T-cell (primary cell): ENCODE measurements at regions not wholly inside any gene's neighbourhood (a gene's known extent, or its start where the extent isn't known, plus 50 kb on each side); places are given as distances from the start of the nearest gene placed in this dataset.
"Not testable (repeated sequence)": the region's sequence is repeated elsewhere in the genome, so short reads cannot be mapped to it uniquely, and the experiment has no call there.

ENCODE experiments used
- ATAC-seq, 4 experiments: fragments of 200-7000 bp in 3 of 4; fragments of 150-1000 bp in 1 of 4; cut with Tn5 transposase; replicated peaks in 1 of 4; 1 replicate in 3 of 4; 2 replicates in 1 of 4; pipeline ENCODE4 v1.10.0; 2021; ENCODE audit warnings: moderate library complexity in 3 of 4, mild to moderate bottlenecking in 2 of 4, moderate number of reproducible peaks in 1 of 4
- CTCF ChIA-PET, 2 donors: fragments of 300-600 bp; sonication (Branson Sonifier 250); formaldehyde crosslinking; loops; one replicate each; lab custom pipeline; 2022; ENCODE audit warnings: antibody characterized with exemption in 2 of 2; lab: Charles Lee
- POLR2A ChIA-PET, 2 donors: fragments of 300-600 bp; sonication (Branson Sonifier 250); formaldehyde crosslinking; loops; one replicate each; lab custom pipeline; 2022; ENCODE audit warnings: antibody characterized with exemption in 2 of 2; lab: Charles Lee
- DNase-seq, 35 experiments: peaks; one replicate each; pipeline versions ENCODE4 v3.0.0 to v3.0.0-alpha.2; 2013 to 2023
- H3K27ac ChIP-seq: one replicate; pipeline ENCODE4 v1.5.1; 2013; ENCODE audit warnings: low read length
- H3K27me3 ChIP-seq, 2 experiments: replicated peaks in 1 of 2; 1 replicate in 1 of 2; 2 replicates in 1 of 2; pipeline versions ENCODE4 v1.6.1 to v1.7.0; 2013; ENCODE audit warnings: low read length in 1 of 2, mixed read lengths in 1 of 2; ENCODE audit not compliant: control insufficient read depth in 2 of 2, insufficient read depth in 2 of 2; ENCODE audit errors: extremely low read depth in 1 of 2
- H3K36me3 ChIP-seq, 2 donors: 1 replicate in 1 of 2; 2 replicates in 1 of 2; pipeline versions ENCODE4 v1.6.1 to v1.7.0; 2013; ENCODE audit warnings: low read length in 1 of 2; ENCODE audit not compliant: control insufficient read depth in 2 of 2, insufficient read depth in 1 of 2; ENCODE audit errors: extremely low read depth in 1 of 2
- H3K4me1 ChIP-seq, 2 experiments: 1 replicate in 1 of 2; 2 replicates in 1 of 2; pipeline versions ENCODE4 v1.6.1 to v1.7.0; 2013; ENCODE audit warnings: low read length in 2 of 2, mixed read lengths in 1 of 2; ENCODE audit not compliant: insufficient read depth in 2 of 2, control insufficient read depth in 1 of 2; ENCODE audit errors: extremely low read depth in 1 of 2
- H3K4me3 ChIP-seq, 2 donors: 1 replicate in 1 of 2; 2 replicates in 1 of 2; pipeline versions ENCODE4 v1.5.1 to v1.7.0; 2013; ENCODE audit warnings: mild to moderate bottlenecking in 2 of 2, low read length in 1 of 2, moderate library complexity in 1 of 2; ENCODE audit not compliant: control insufficient read depth in 1 of 2; ENCODE audit errors: extremely low read depth in 1 of 2
- H3K9me3 ChIP-seq: 2 replicates; pipeline ENCODE4 v1.7.0; 2013
- H3K27ac Mint-ChIP-seq, 2 donors: one replicate each; pipeline ENCODE4 v1.8.0; 2020 to 2021; ENCODE audit warnings: mild to moderate bottlenecking in 2 of 2, mixed read lengths in 2 of 2
- H3K27me3 Mint-ChIP-seq, 2 donors: one replicate each; pipeline ENCODE4 v1.8.0; 2021 to 2022; ENCODE audit warnings: mixed read lengths in 2 of 2
- H3K36me3 Mint-ChIP-seq: one replicate; pipeline ENCODE4 v1.8.0; 2021; ENCODE audit warnings: mixed read lengths
- H3K4me1 Mint-ChIP-seq, 3 donors: one replicate each; pipeline ENCODE4 v1.8.0; 2020 to 2022; ENCODE audit warnings: mixed read lengths in 3 of 3, mild to moderate bottlenecking in 1 of 3
- H3K4me3 Mint-ChIP-seq, 3 donors: one replicate each; pipeline ENCODE4 v1.8.0; 2020 to 2022; ENCODE audit warnings: mild to moderate bottlenecking in 3 of 3, mixed read lengths in 3 of 3, moderate library complexity in 3 of 3
- H3K9me3 Mint-ChIP-seq, 3 donors: one replicate each; pipeline ENCODE4 v1.8.0; 2020 to 2022; ENCODE audit warnings: mixed read lengths in 3 of 3
- WGBS: methylation state at CpG from one replicate; pipeline ENCODE4 v1.1.5; 2013; ENCODE audit warnings: missing lambda C conversion rate; ENCODE audit not compliant: insufficient coverage; 5-methylcytosine and 5-hydroxymethylcytosine counted together

- H3K4me1 Mint-ChIP-seq: peaks cover 0 to 5% (median 5%) of the 10 kb centered on the region in 3 donors
- peaks cover 0 to 4% (median 3%) of the 10 kb centered on the region in 3 donors for H3K9me3 Mint-ChIP-seq
- H3K27ac Mint-ChIP-seq: no peak overlapping the region
- Histone ChIP-seq H3K27me3 (peaks cover 0 to 2% of the 10 kb centered on the region in 2 experiments), H3K4me1 (no peaks in the 10 kb centered on the region), H3K27ac (no peak overlapping the region), H3K4me3 (no peak overlapping the region), H3K36me3 (no peaks in the 10 kb centered on the region), H3K9me3 (no peaks in the 10 kb centered on the region)
- ATAC-seq: no peak
- ChIA-PET POLR2A (no interaction called here), CTCF (interaction anchor here in 1 of 2 donors (0.6 kb wide), 1 partner anchor 19 kb away, joined by 3 read pairs; no protein-coding TSS in a partner anchor)
- no peak overlapping the region for H3K4me3 Mint-ChIP-seq
- H3K36me3 Mint-ChIP-seq: peaks cover 4% of the 10 kb centered on the region
- no peak for DNase-seq
- no CpG with 5 or more reads among the region's 3 CpGs for WGBS
- peaks cover 0 to 44% of the 10 kb centered on the region in 2 donors for H3K27me3 Mint-ChIP-seq
Measured at GRCh38 chrX:13955975-13956374, 73.7 kb downstream of the GEMIN8 start.

- no peaks in the 10 kb centered on the region for H3K4me1 ChIP-seq
- no CpG with 5 or more reads among the region's 6 CpGs for WGBS
- H3K36me3 ChIP-seq: no peaks in the 10 kb centered on the region
- H3K27me3 ChIP-seq: peaks cover 0 to 2% of the 10 kb centered on the region in 2 experiments
- peaks cover 0 to 49% of the 10 kb centered on the region in 2 donors for H3K27me3 Mint-ChIP-seq
- H3K9me3 Mint-ChIP-seq: peaks cover 0 to 4% (median 3%) of the 10 kb centered on the region in 3 donors
- H3K4me1 Mint-ChIP-seq: peaks cover 0 to 5% (median 5%) of the 10 kb centered on the region in 3 donors
- H3K9me3 ChIP-seq: no peaks in the 10 kb centered on the region
- H3K4me3 Mint-ChIP-seq: no peak overlapping the region
- POLR2A ChIA-PET: no interaction called here
- no peak overlapping the region for H3K27ac ChIP-seq
- no peak for ATAC-seq
- no peak overlapping the region for H3K27ac Mint-ChIP-seq
- H3K36me3 Mint-ChIP-seq: peaks cover 4% of the 10 kb centered on the region
- CTCF ChIA-PET: no interaction called here
- no peak overlapping the region for H3K4me3 ChIP-seq
- DNase-seq: no peak
Measured at GRCh38 chrX:13955095-13955647, 74.5 kb downstream of the GEMIN8 start.

- H3K27me3 ChIP-seq: peaks cover 0 to 2% of the 10 kb centered on the region in 2 experiments
- Mint-ChIP-seq H3K4me1 (no peaks in the 10 kb centered on the region), H3K27ac (no peak overlapping the region), H3K27me3 (peaks cover 0 to 40% of the 10 kb centered on the region in 2 donors), H3K9me3 (peaks cover 0 to 3% (median 0%) of the 10 kb centered on the region in 3 donors), H3K4me3 (no peak overlapping the region), H3K36me3 (no peaks in the 10 kb centered on the region)
- ChIA-PET CTCF (no interaction called here), POLR2A (no interaction called here)
- 83% methylated on average over 1 of the region's 5 CpGs for WGBS
- H3K4me1 ChIP-seq: no peaks in the 10 kb centered on the region
- H3K36me3 ChIP-seq: no peaks in the 10 kb centered on the region
- DNase-seq (no peak), ATAC-seq (no peak)
- no peaks in the 10 kb centered on the region for H3K9me3 ChIP-seq
- H3K4me3 ChIP-seq: no peak overlapping the region
- no peak overlapping the region for H3K27ac ChIP-seq
Measured at GRCh38 chrX:13952581-13952980, 77.1 kb downstream of the GEMIN8 start.

- CTCF ChIA-PET, H3K4me3 Mint-ChIP-seq, H3K4me1 Mint-ChIP-seq, ATAC-seq, H3K4me1 ChIP-seq, H3K9me3 ChIP-seq, H3K4me3 ChIP-seq, H3K36me3 Mint-ChIP-seq, H3K27me3 ChIP-seq, H3K9me3 Mint-ChIP-seq, H3K27ac ChIP-seq, DNase-seq, H3K27ac Mint-ChIP-seq, POLR2A ChIA-PET, H3K36me3 ChIP-seq: not testable (repeated sequence)
- H3K27me3 Mint-ChIP-seq: peaks cover 4 to 28% of the 10 kb centered on the region in 2 donors
- 100% methylated on average over 1 of the region's 6 CpGs for WGBS
Measured at GRCh38 chrX:13946223-13946622, 83.5 kb downstream of the GEMIN8 start.

- CTCF ChIA-PET: interaction anchor here in 1 of 2 donors (0.6 kb wide), 1 partner anchor 1154 kb away, joined by 3 read pairs; the partner anchor contains the start of gene PRPS2
- WGBS: no CpG with 5 or more reads among the region's 3 CpGs
- H3K9me3 ChIP-seq, ATAC-seq, H3K9me3 Mint-ChIP-seq, H3K4me3 Mint-ChIP-seq, H3K4me1 Mint-ChIP-seq, H3K36me3 Mint-ChIP-seq, H3K27ac ChIP-seq, H3K27ac Mint-ChIP-seq, H3K27me3 ChIP-seq, DNase-seq, H3K4me1 ChIP-seq, H3K36me3 ChIP-seq, H3K4me3 ChIP-seq, POLR2A ChIA-PET: not testable (repeated sequence)
- H3K27me3 Mint-ChIP-seq: peaks cover 4 to 32% of the 10 kb centered on the region in 2 donors
Measured at GRCh38 chrX:13945787-13946186, 83.9 kb downstream of the GEMIN8 start.

- no peak overlapping the region for H3K4me3 ChIP-seq
- no peak overlapping the region for H3K27ac ChIP-seq
- WGBS: no CpG with 5 or more reads among the region's 2 CpGs
- no peaks in the 10 kb centered on the region for H3K36me3 ChIP-seq
- Mint-ChIP-seq H3K27ac (no peak overlapping the region), H3K9me3 (no peaks in the 10 kb centered on the region), H3K4me1 (peaks cover 0 to 7% (median 5%) of the 10 kb centered on the region in 3 donors), H3K4me3 (no peak overlapping the region), H3K27me3 (peaks cover 16 to 57% of the 10 kb centered on the region in 2 donors), H3K36me3 (no peaks in the 10 kb centered on the region)
- ChIA-PET POLR2A (interaction anchor here (0.6 to 0.7 kb wide), 2 partner anchors 17 to 146 kb away, joined by 3 read pairs; no protein-coding TSS in a partner anchor), CTCF (interaction anchor here (0.6 to 0.7 kb wide), 3 partner anchors 774 to 1600 kb away, joined by 3 to 9 read pairs (median 4); no protein-coding TSS in a partner anchor)
- H3K27me3 ChIP-seq: peaks cover 5 to 17% of the 10 kb centered on the region in 2 experiments
- no peak for ATAC-seq
- peaks cover 0 to 8% of the 10 kb centered on the region in 2 experiments for H3K4me1 ChIP-seq
- H3K9me3 ChIP-seq: no peaks in the 10 kb centered on the region
- no peak for DNase-seq
Measured at GRCh38 chrX:13940671-13941070, 89.0 kb downstream of the GEMIN8 start.
